Stimulated activated naive B cell treated with anti-CD40 and anti-IgM and Interleukin-4, amounts not matched to agents 10 μg/mL and 1 μg/mL and 100 μg/mL, for 72 hours (primary cell): ENCODE measurements at regions not wholly inside any gene's neighbourhood (a gene's known extent, or its start where the extent isn't known, plus 50 kb on each side); places are given as distances from the start of the nearest gene placed in this dataset.

ENCODE experiments used
- ATAC-seq, 2 donors: fragments of 150-1000 bp; cut with Tn5 transposase; replicated peaks; 2 replicates each; pipeline ENCODE4 v1.10.0; 2021; ENCODE audit warnings: moderate library complexity in 1 of 2
- DNase-seq: peaks from one replicate; pipeline ENCODE4 v3.0.0; 2021
- H3K27ac Mint-ChIP-seq: one replicate; pipeline ENCODE4 v1.8.0; 2022; ENCODE audit warnings: mild to moderate bottlenecking, mixed read lengths
- H3K27me3 Mint-ChIP-seq, 2 donors: one replicate each; pipeline ENCODE4 v1.8.0; 2022; ENCODE audit warnings: mixed read lengths in 2 of 2
- H3K36me3 Mint-ChIP-seq, 2 donors: one replicate each; pipeline ENCODE4 v1.8.0; 2022; ENCODE audit warnings: mixed read lengths in 2 of 2, mild to moderate bottlenecking in 1 of 2
- H3K4me1 Mint-ChIP-seq, 2 donors: one replicate each; pipeline ENCODE4 v1.8.0; 2022; ENCODE audit warnings: mixed read lengths in 2 of 2, mild to moderate bottlenecking in 1 of 2
- H3K4me3 Mint-ChIP-seq, 2 donors: one replicate each; pipeline ENCODE4 v1.8.0; 2022; ENCODE audit warnings: mild to moderate bottlenecking in 2 of 2, mixed read lengths in 2 of 2, moderate library complexity in 1 of 2
- H3K9me3 Mint-ChIP-seq, 2 donors: one replicate each; pipeline ENCODE4 v1.8.0; 2022; ENCODE audit warnings: mixed read lengths in 2 of 2, mild to moderate bottlenecking in 1 of 2

GRCh38 chr20:39170896-39171463 is 208.8 kb downstream of the DHX35 start:
- ATAC-seq (no peak), DNase-seq (no peak)
- Mint-ChIP-seq H3K36me3 (no peaks in the 10 kb centered on the region), H3K27ac (no peak overlapping the region), H3K4me3 (no peak overlapping the region), H3K27me3 (peaks cover 20 to 31% of the 10 kb centered on the region in 2 donors), H3K4me1 (no peaks in the 10 kb centered on the region), H3K9me3 (peaks cover 7 to 16% of the 10 kb centered on the region in 2 donors)

GRCh38 chr20:39165099-39165498 is 203.0 kb downstream of the DHX35 start:
- Mint-ChIP-seq H3K4me3 (no peak overlapping the region), H3K27me3 (peaks cover 15 to 28% of the 10 kb centered on the region in 2 donors), H3K36me3 (no peaks in the 10 kb centered on the region), H3K4me1 (no peaks in the 10 kb centered on the region), H3K27ac (no peak overlapping the region), H3K9me3 (peaks cover 0 to 2% of the 10 kb centered on the region in 2 donors)
- DNase-seq (no peak), ATAC-seq (no peak)

DNA sequence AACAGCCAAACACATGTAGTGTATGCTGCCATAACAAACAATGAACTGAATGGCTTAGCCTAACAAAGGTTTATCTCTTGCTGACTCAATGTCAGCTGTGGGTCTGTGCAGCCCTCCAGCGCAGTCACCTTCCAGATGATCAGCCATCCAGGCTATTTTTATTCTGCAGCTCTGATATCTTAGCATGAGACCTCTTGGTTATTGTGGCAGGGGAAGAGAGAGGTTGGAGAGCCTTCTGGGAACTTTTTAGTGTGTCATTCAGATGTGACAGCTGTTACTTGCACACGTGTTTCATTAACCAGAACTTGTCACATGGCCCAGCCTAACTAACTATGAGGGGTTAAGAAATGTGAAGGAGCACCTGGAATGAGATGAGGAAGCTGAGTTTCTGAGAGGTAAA is 202.5 kb downstream of the DHX35 start:
- no peak overlapping the region for H3K4me3 Mint-ChIP-seq
- peaks cover 18 to 31% of the 10 kb centered on the region in 2 donors for H3K27me3 Mint-ChIP-seq
- H3K36me3 Mint-ChIP-seq = no peaks in the 10 kb centered on the region
- no peak for ATAC-seq
- H3K9me3 Mint-ChIP-seq = no peaks in the 10 kb centered on the region
- H3K27ac Mint-ChIP-seq = no peak overlapping the region
- no peak for DNase-seq
- H3K4me1 Mint-ChIP-seq = no peaks in the 10 kb centered on the region

GRCh38 chr20:39163993-39164392 is 201.8 kb downstream of the DHX35 start:
- Mint-ChIP-seq H3K4me1 (no peaks in the 10 kb centered on the region), H3K27me3 (peaks cover 16 to 28% of the 10 kb centered on the region in 2 donors), H3K4me3 (no peak overlapping the region), H3K36me3 (no peaks in the 10 kb centered on the region), H3K9me3 (no peaks in the 10 kb centered on the region), H3K27ac (no peak overlapping the region)
- ATAC-seq (no peak), DNase-seq (no peak)

GRCh38 chr20:39161900-39162299 is 199.8 kb downstream of the DHX35 start:
- Mint-ChIP-seq H3K9me3 (no peaks in the 10 kb centered on the region), H3K27ac (no peak overlapping the region), H3K36me3 (no peaks in the 10 kb centered on the region), H3K27me3 (peaks cover 19 to 24% of the 10 kb centered on the region in 2 donors), H3K4me1 (no peaks in the 10 kb centered on the region), H3K4me3 (no peak overlapping the region)
- no peak for DNase-seq
- no peak for ATAC-seq

DNA sequence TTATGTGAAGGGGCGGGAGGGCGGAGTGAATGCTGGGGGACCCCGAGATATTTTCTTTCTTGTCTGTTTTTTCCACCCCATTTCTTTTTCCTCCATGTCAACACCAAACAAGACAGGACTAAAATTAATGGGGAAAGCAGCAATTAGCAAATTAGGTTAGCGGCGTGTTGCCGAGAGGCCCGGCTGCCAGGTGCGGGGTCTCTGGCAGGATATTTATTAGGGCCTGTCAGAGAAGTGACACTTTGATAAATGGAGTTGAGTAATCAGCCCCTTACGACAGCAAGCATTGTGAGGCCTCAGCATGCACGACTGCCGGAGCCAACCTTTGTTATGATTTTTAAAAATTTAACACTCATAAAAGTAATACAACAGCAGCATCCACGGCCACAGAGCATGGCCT is 193.8 kb downstream of the DHX35 start:
- no peak for ATAC-seq
- no peak overlapping the region for H3K4me3 Mint-ChIP-seq
- no peak for DNase-seq
- H3K27ac Mint-ChIP-seq = no peak overlapping the region
- H3K9me3 Mint-ChIP-seq = no peaks in the 10 kb centered on the region
- no peaks in the 10 kb centered on the region for H3K36me3 Mint-ChIP-seq
- peaks cover 35 to 36% of the 10 kb centered on the region in 2 donors for H3K27me3 Mint-ChIP-seq
- H3K4me1 Mint-ChIP-seq = no peaks in the 10 kb centered on the region

GRCh38 chr20:39152742-39153141 is 190.6 kb downstream of the DHX35 start:
- no peak for DNase-seq
- H3K4me1 Mint-ChIP-seq = no peaks in the 10 kb centered on the region
- H3K27ac Mint-ChIP-seq = no peak overlapping the region
- H3K36me3 Mint-ChIP-seq = no peaks in the 10 kb centered on the region
- peaks cover 27 to 28% of the 10 kb centered on the region in 2 donors for H3K27me3 Mint-ChIP-seq
- ATAC-seq = no peak
- no peak overlapping the region for H3K4me3 Mint-ChIP-seq
- no peaks in the 10 kb centered on the region for H3K9me3 Mint-ChIP-seq

DNA sequence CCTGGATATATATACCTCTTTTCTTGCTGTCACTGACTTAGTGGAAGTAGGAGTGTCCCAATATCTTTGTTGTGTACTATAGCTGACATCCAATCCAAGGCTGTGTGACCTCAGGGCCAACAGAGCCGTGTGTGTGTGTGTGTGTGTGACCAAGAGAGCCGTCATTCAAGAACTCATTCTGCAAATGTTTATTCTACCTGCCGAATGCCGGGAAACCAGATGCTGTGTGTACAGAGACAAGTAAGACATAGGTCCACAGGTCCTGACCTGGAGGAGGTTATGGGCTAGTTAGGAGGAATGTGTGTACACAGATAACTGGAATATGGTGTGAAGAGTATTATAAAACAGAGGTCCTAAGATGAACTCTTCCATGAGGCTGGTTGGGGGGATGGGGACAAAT is 190.0 kb downstream of the DHX35 start:
- no peaks in the 10 kb centered on the region for H3K4me1 Mint-ChIP-seq
- ATAC-seq (no peak), DNase-seq (no peak)
- H3K36me3 Mint-ChIP-seq = no peaks in the 10 kb centered on the region
- no peaks in the 10 kb centered on the region for H3K9me3 Mint-ChIP-seq
- no peak overlapping the region for H3K4me3 Mint-ChIP-seq
- no peak overlapping the region for H3K27ac Mint-ChIP-seq
- H3K27me3 Mint-ChIP-seq = peaks cover 21 to 25% of the 10 kb centered on the region in 2 donors

GRCh38 chr20:39150501-39150900 is 188.4 kb downstream of the DHX35 start:
- ATAC-seq (no peak), DNase-seq (no peak)
- H3K27ac Mint-ChIP-seq = no peak overlapping the region
- H3K27me3 Mint-ChIP-seq = peaks cover 13 to 15% of the 10 kb centered on the region in 2 donors
- no peaks in the 10 kb centered on the region for H3K4me1 Mint-ChIP-seq
- no peaks in the 10 kb centered on the region for H3K9me3 Mint-ChIP-seq
- no peaks in the 10 kb centered on the region for H3K36me3 Mint-ChIP-seq
- H3K4me3 Mint-ChIP-seq = no peak overlapping the region

- Mint-ChIP-seq H3K27ac (no peak overlapping the region), H3K9me3 (peaks cover 1 to 3% of the 10 kb centered on the region in 2 donors)
Measured at GRCh38 chr20:39146394-39146793, 184.2 kb downstream of the DHX35 start.

DNA sequence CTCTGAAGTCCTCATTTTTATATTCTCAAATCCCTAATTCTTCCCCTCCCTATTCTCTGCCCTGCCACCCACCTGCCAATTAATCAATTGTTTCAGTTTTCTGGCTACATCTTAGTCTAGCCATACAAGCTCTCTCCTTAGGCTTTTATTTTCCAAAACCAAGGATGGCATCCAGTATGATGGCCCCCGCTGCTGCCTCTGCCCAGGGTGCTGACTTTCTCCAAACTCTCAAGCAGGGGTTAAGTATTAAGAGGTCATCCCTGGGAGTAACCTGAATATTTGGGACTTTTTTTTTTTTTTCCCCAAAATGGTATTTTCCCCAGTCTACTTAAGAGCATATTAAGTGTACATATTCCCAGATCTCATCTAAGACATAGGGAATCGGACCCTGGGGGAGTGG is 183.8 kb downstream of the DHX35 start:
- Mint-ChIP-seq H3K27ac (no peak overlapping the region), H3K4me3 (no peak overlapping the region), H3K4me1 (no peaks in the 10 kb centered on the region), H3K36me3 (no peaks in the 10 kb centered on the region), H3K27me3 (peaks cover 4 to 10% of the 10 kb centered on the region in 2 donors), H3K9me3 (peaks cover 1 to 3% of the 10 kb centered on the region in 2 donors)
- DNase-seq (no peak), ATAC-seq (no peak)

More at GRCh38 chr20:39146394-39146793, 184.2 kb downstream of the DHX35 start:
- Mint-ChIP-seq H3K4me1 (no peaks in the 10 kb centered on the region), H3K27me3 (peaks cover 4 to 15% of the 10 kb centered on the region in 2 donors), H3K36me3 (no peaks in the 10 kb centered on the region), H3K4me3 (no peak overlapping the region)
- DNase-seq (no peak), ATAC-seq (no peak)

GRCh38 chr20:39144757-39145156 is 182.6 kb downstream of the DHX35 start:
- H3K27me3 Mint-ChIP-seq = peaks cover 7 to 10% of the 10 kb centered on the region in 2 donors
- H3K27ac Mint-ChIP-seq = no peak overlapping the region
- H3K4me1 Mint-ChIP-seq = no peaks in the 10 kb centered on the region
- peaks cover 1 to 3% of the 10 kb centered on the region in 2 donors for H3K9me3 Mint-ChIP-seq
- DNase-seq = no peak
- ATAC-seq = no peak
- H3K4me3 Mint-ChIP-seq = no peak overlapping the region
- no peaks in the 10 kb centered on the region for H3K36me3 Mint-ChIP-seq

GRCh38 chr20:39142407-39143096 is 180.4 kb downstream of the DHX35 start:
- ATAC-seq = no peak
- Mint-ChIP-seq H3K4me1 (no peaks in the 10 kb centered on the region), H3K27ac (no peak overlapping the region), H3K4me3 (no peak overlapping the region), H3K36me3 (no peaks in the 10 kb centered on the region), H3K9me3 (peaks cover 1 to 3% of the 10 kb centered on the region in 2 donors), H3K27me3 (peaks cover 5 to 7% of the 10 kb centered on the region in 2 donors)
- no peak for DNase-seq

- no peak for DNase-seq
- Mint-ChIP-seq H3K36me3 (no peaks in the 10 kb centered on the region), H3K4me3 (no peak overlapping the region)
Measured at GRCh38 chr20:39137299-39137698, 175.2 kb downstream of the DHX35 start.

DNA sequence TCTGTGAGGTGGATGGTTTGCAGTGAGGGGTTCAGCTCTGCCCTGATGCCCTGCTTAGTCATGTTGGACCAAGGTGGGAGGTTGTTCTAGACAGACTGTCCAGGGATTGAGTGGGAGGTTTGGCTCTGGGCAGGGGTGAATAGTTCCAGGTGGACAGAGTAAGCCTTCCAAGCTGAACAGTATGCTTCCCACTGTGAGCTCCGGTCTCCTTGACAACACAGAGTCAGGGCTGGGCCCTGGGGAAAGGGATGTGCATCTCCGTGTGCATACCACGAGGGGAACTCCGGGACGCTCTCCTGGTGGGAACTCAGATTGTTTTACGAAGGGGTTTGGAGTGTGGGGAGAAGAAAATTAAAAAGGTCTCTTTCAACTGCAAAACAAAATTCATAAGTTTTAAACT is 174.7 kb downstream of the DHX35 start:
- Mint-ChIP-seq H3K9me3 (no peaks in the 10 kb centered on the region), H3K4me1 (no peaks in the 10 kb centered on the region), H3K27me3 (peaks cover 5 to 19% of the 10 kb centered on the region in 2 donors), H3K36me3 (no peaks in the 10 kb centered on the region), H3K4me3 (no peak overlapping the region), H3K27ac (no peak overlapping the region)
- DNase-seq = no peak
- ATAC-seq = no peak

More at GRCh38 chr20:39137299-39137698, 175.2 kb downstream of the DHX35 start:
- no peak overlapping the region for H3K27ac Mint-ChIP-seq
- peaks cover 5 to 19% of the 10 kb centered on the region in 2 donors for H3K27me3 Mint-ChIP-seq
- H3K4me1 Mint-ChIP-seq = no peaks in the 10 kb centered on the region
- no peaks in the 10 kb centered on the region for H3K9me3 Mint-ChIP-seq
- no peak for ATAC-seq
